ENCODE measurements at regions not wholly inside any gene's neighbourhood (a gene's known extent, or its start where the extent isn't known, plus 50 kb on each side); places are given as distances from the start of the nearest gene placed in this dataset.

DNA sequence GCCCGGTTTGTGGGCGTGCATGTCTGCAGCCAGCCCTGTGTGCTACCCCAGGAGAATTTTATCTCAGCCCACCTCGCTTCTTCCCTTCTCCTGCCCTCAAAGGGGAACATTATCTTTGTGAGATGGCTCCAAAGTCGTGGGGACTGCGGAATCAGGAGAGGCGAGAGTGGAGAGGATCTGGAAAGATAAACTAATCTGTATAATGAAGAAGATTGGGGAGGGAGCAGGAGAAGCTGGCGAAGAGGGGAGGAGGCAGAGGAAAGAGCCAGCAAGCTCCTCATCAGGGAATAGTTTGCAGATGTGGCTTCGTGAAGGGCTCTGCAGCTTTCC lies 310.3 kb downstream of the MATN1 start:
- ATAC-seq: no peak
- ChIA-PET CTCF (ENCODE audit: low intra/inter-chr PET ratio, low total read pairs) (no interaction called here), POLR2A (no interaction called here)
- FAIRE-seq: no peak
- Histone ChIP-seq H3K9ac (ENCODE audit: insufficient read depth, low read depth, low read length) (no peak overlapping the region), H4K20me1 (ENCODE audit: insufficient read depth, low read length) (no peaks in the 10 kb centered on the region), H2AFZ (ENCODE audit: low read length) (no peak overlapping the region), H3K9me3 (ENCODE audit: low read length) (no peaks in the 10 kb centered on the region), H3K4me2 (ENCODE audit: low read depth, low read length) (no peak overlapping the region), H3K4me3 (replicated peaks in 1 of 3; ENCODE audit: insufficient read depth in 1 of 3, low read depth in 2 of 3, low read length in 3 of 3) (no peak overlapping the region), H3K27me3 (ENCODE audit: control insufficient read depth in 1 of 2, insufficient read depth in 2 of 2, low read length in 2 of 2) (peaks cover 0 to 3% of the 10 kb centered on the region in 2 experiments; a peak in 2 of 5 replicates), H3K27ac (ENCODE audit: extremely low read length, insufficient read depth, low read length) (no peak overlapping the region), H3K36me3 (replicated peaks in 1 of 2; ENCODE audit: control insufficient read depth in 1 of 2, insufficient read depth in 2 of 2, low read length in 2 of 2) (no peaks in the 10 kb centered on the region), H3K79me2 (ENCODE audit: insufficient read depth, low read length) (no peaks in the 10 kb centered on the region), H3K4me1 (ENCODE audit: insufficient read depth, low read length) (no peaks in the 10 kb centered on the region)
- no TSS peak for BruUV-seq (replicated peaks)
- intact Hi-C loops (cut with micrococcal nuclease; ENCODE audit: unreplicated experiment) (no loop called here), in situ Hi-C loops (cut with HindIII; ENCODE audit: extremely low pct_ligation_motif_present, low pct_unique_long_range_greater_than_20kb) (no loop called here)
- WGBS (ENCODE audit: low lambda C conversion rate): 18% methylated on average over 8 of the region's 8 CpGs
- no peak for DNase-seq (ENCODE audit: low spot score)
- TF ChIP-seq MAF1 (CRISPR knock-in tag; IDR thresholded peaks at IDR 0.05; ENCODE audit: borderline replicate concordance) (no peak), ZNF343 (CRISPR knock-in tag; IDR thresholded peaks at IDR 0.05) (no peak), NRL (CRISPR knock-in tag; IDR thresholded peaks at IDR 0.05; ENCODE audit: borderline replicate concordance) (no peak), MYNN (CRISPR knock-in tag; IDR thresholded peaks at IDR 0.05; ENCODE audit: low read depth) (no peak), SSRP1 (CRISPR knock-in tag; IDR thresholded peaks at IDR 0.05) (no peak), NFIB (CRISPR knock-in tag; IDR thresholded peaks at IDR 0.05; ENCODE audit: borderline replicate concordance) (no peak), RBAK (CRISPR knock-in tag; IDR thresholded peaks at IDR 0.05) (no peak), KDM3A (CRISPR knock-in tag; IDR thresholded peaks at IDR 0.05; ENCODE audit: low read depth) (no peak), RAD21 (CRISPR knock-in tag; IDR thresholded peaks at IDR 0.05) (no peak), ZNF556 (CRISPR knock-in tag; IDR thresholded peaks at IDR 0.05; ENCODE audit: borderline replicate concordance) (no peak), ZNF101 (CRISPR knock-in tag; IDR thresholded peaks at IDR 0.05; ENCODE audit: borderline replicate concordance, low read depth) (no peak), HNRNPK (IDR thresholded peaks at IDR 0.05; ENCODE audit: low read depth, low read length, poor library complexity, severe bottlenecking) (no peak), ZMYM2 (CRISPR knock-in tag; IDR thresholded peaks at IDR 0.05) (no peak), MXI1 (IDR thresholded peaks at IDR 0.05; ENCODE audit: borderline replicate concordance, low read depth, low read length) (no peak), SP5 (CRISPR knock-in tag; IDR thresholded peaks at IDR 0.05; ENCODE audit: borderline replicate concordance, low read depth) (no peak), FIP1L1 (IDR thresholded peaks at IDR 0.05; ENCODE audit: borderline replicate concordance, insufficient read depth, low read depth, low read length) (no peak), DMAP1 (CRISPR knock-in tag; IDR thresholded peaks at IDR 0.05) (no peak), ZNF337 (CRISPR knock-in tag; IDR thresholded peaks at IDR 0.05; ENCODE audit: borderline replicate concordance, low read depth) (no peak)
